ENCODE measurements at regions not wholly inside any gene's neighbourhood (a gene's known extent, or its start where the extent isn't known, plus 50 kb on each side); places are given as distances from the start of the nearest gene placed in this dataset.
"Not testable (repeated sequence)": the region's sequence is repeated elsewhere in the genome, so short reads cannot be mapped to it uniquely, and the experiment has no call there.

GRCh38 chr1:120561767-120562166 lies 146.9 kb downstream of the NBPF8 start:
- H3K4me1 ChIP-seq (ENCODE audit: insufficient read depth); H3K9me2 ChIP-seq (replicated peaks; ENCODE audit: insufficient read depth); H3K4me3 ChIP-seq; H2AFZ ChIP-seq; H3K79me2 ChIP-seq; H3K4me2 ChIP-seq; DNase-seq (ENCODE audit: low spot score); H3K36me3 ChIP-seq (replicated peaks; ENCODE audit: insufficient read depth, low read depth); H3K9me3 ChIP-seq (ENCODE audit: low read depth); H3K27ac ChIP-seq; H3K27me3 ChIP-seq; H4K20me1 ChIP-seq (ENCODE audit: insufficient read depth, poor library complexity, severe bottlenecking): not testable (repeated sequence)
- 80% methylated on average over 3 of the region's 3 CpGs for WGBS (ENCODE audit: low lambda C conversion rate, missing lambda C conversion rate)

GRCh38 chr1:120565396-120565795 lies 150.6 kb downstream of the NBPF8 start:
- not testable (repeated sequence) for H3K27me3 ChIP-seq; H2AFZ ChIP-seq; H4K20me1 ChIP-seq (ENCODE audit: insufficient read depth, poor library complexity, severe bottlenecking); H3K4me1 ChIP-seq (ENCODE audit: insufficient read depth); H3K4me2 ChIP-seq; H3K36me3 ChIP-seq (replicated peaks; ENCODE audit: insufficient read depth, low read depth); DNase-seq (ENCODE audit: low spot score); H3K4me3 ChIP-seq; H3K79me2 ChIP-seq; H3K9me3 ChIP-seq (ENCODE audit: low read depth); H3K9me2 ChIP-seq (replicated peaks; ENCODE audit: insufficient read depth); H3K27ac ChIP-seq
- whole genome bisulfite sequencing (ENCODE audit: low lambda C conversion rate, missing lambda C conversion rate) = no CpG with 5 or more reads among the region's 1 CpG

DNA sequence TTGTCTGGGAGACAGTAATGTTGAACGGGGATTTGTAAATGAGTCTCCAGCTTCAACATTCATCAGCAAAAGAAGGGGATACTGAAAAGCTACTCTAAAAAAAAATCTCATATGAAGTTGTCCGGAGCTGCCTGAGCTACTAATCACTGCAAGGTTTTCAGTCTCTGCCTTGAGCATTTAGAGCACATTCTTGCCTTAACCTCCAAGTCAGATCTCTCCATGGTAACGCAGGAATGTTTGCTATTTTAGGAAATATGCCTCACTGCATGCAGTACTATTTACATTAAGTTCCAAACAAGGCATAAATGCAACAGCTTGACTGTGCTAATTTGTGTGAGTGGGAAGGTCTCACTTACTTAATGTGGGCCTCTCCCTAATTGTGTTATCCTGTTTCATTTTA lies 152.8 kb downstream of the NBPF8 start:
- H3K9me2 ChIP-seq (replicated peaks; ENCODE audit: insufficient read depth); H3K4me3 ChIP-seq; H2AFZ ChIP-seq; H3K79me2 ChIP-seq; H3K4me1 ChIP-seq (ENCODE audit: insufficient read depth); H3K4me2 ChIP-seq; DNase-seq (ENCODE audit: low spot score); H3K27me3 ChIP-seq; H3K27ac ChIP-seq; H4K20me1 ChIP-seq (ENCODE audit: insufficient read depth, poor library complexity, severe bottlenecking); H3K36me3 ChIP-seq (replicated peaks; ENCODE audit: insufficient read depth, low read depth); H3K9me3 ChIP-seq (ENCODE audit: low read depth): not testable (repeated sequence)
- WGBS (ENCODE audit: low lambda C conversion rate, missing lambda C conversion rate) = no CpG with 5 or more reads among the region's 3 CpGs

DNA sequence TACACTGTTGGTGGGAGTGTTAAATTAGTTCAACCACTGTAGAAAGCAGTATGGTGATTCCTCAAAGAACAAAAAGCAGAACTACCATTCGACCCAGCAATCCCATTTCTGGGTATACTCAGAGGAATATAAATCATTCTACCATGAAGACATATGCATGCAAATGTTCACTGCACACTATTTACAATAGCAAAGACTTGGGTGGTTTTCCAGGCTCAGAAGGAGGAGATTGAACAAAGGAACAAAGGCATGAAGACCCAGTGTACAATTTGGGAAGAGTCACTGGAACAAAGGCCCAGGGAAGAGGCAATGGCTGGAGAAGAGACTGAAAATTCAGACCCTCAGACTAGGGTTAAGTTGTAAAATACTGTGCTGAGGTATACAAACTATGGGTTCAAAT lies 148.5 kb upstream of the NBPF26 start:
- not testable (repeated sequence) for H3K4me1 ChIP-seq (ENCODE audit: insufficient read depth)
- WGBS (ENCODE audit: low lambda C conversion rate, missing lambda C conversion rate) = no CpG with 5 or more reads among the region's 1 CpG

DNA sequence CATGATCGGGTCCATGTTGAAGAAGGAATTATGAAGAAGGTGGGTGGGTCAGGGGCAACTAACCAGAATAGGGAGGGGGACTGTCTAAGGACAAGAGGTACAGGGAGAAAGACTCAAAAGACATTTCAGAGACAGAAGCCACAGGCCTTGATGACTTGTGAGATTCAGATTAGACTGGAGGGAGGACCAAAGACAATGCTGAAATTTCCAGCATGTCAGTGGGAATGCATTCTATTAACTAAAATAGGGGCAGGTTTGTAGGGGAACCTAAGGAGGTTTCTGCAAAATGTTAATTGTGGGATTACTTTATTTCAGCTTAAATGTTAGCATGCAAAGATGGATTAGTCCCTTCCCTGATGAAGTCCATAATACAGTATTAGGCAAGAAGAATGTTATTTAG lies 141.6 kb upstream of the NBPF26 start:
- not testable (repeated sequence) for DNase-seq (ENCODE audit: low spot score); H3K4me1 ChIP-seq (ENCODE audit: insufficient read depth); H3K9me2 ChIP-seq (replicated peaks; ENCODE audit: insufficient read depth); H3K36me3 ChIP-seq (replicated peaks; ENCODE audit: insufficient read depth, low read depth); H3K9me3 ChIP-seq (ENCODE audit: low read depth); H2AFZ ChIP-seq; H4K20me1 ChIP-seq (ENCODE audit: insufficient read depth, poor library complexity, severe bottlenecking); H3K4me3 ChIP-seq; H3K79me2 ChIP-seq; H3K27me3 ChIP-seq; H3K4me2 ChIP-seq; H3K27ac ChIP-seq
- WGBS (ENCODE audit: low lambda C conversion rate, missing lambda C conversion rate) = no CpG with 5 or more reads among the region's 1 CpG

More for the DNA sequence above, 148.5 kb upstream of the NBPF26 start:
- H2AFZ ChIP-seq; H3K27ac ChIP-seq; H3K4me2 ChIP-seq; H3K4me3 ChIP-seq; H3K9me3 ChIP-seq (ENCODE audit: low read depth); H3K79me2 ChIP-seq; H4K20me1 ChIP-seq (ENCODE audit: insufficient read depth, poor library complexity, severe bottlenecking); H3K9me2 ChIP-seq (replicated peaks; ENCODE audit: insufficient read depth); H3K36me3 ChIP-seq (replicated peaks; ENCODE audit: insufficient read depth, low read depth); DNase-seq (ENCODE audit: low spot score); H3K27me3 ChIP-seq: not testable (repeated sequence)

DNA sequence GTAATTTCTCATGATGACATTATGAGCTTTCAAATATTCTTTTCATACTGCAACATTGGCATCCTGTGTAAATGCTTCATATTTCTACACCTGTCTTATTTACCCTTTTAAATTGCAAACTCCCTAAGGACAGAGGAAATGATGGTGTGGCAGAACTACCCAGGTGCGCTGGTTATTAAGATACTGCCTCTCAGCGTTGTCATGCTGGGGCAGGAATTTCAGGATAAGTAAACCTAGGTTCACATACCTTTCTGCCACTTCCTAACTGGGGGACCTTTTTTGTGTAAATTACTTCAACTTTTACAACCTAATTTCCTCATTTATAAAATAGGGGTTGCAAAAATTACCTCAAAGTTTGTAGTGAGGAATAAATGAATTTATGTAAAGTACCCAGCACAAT lies 137.7 kb upstream of the NBPF26 start:
- H2AFZ ChIP-seq; H3K36me3 ChIP-seq (replicated peaks; ENCODE audit: insufficient read depth, low read depth); H3K9me2 ChIP-seq (replicated peaks; ENCODE audit: insufficient read depth); H4K20me1 ChIP-seq (ENCODE audit: insufficient read depth, poor library complexity, severe bottlenecking); DNase-seq (ENCODE audit: low spot score); H3K4me2 ChIP-seq; H3K27me3 ChIP-seq; H3K4me1 ChIP-seq (ENCODE audit: insufficient read depth); H3K9me3 ChIP-seq (ENCODE audit: low read depth); H3K79me2 ChIP-seq; H3K4me3 ChIP-seq; H3K27ac ChIP-seq: not testable (repeated sequence)
- no CpG with 5 or more reads among the region's 2 CpGs for WGBS (ENCODE audit: low lambda C conversion rate, missing lambda C conversion rate)

DNA sequence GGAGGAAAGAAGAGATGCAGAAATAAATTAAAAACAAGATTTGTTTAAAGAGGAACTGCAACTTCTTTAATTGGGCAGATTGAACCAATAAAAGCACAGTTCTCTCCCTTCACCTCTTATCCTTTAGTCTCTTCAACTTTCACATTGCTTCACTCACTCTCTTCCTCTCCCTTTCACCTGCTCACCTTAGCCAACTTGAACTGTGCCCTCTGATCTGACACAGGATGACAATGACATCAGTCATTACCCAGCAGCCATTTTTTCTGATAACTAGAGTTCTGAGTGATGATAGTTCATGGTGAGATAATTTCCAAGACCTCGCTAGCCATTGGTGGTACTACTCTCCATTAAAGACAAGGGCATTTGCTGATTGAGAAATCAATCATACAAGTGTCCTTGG lies 134.9 kb upstream of the NBPF26 start:
- H3K27ac ChIP-seq; H3K4me3 ChIP-seq; H3K4me2 ChIP-seq; H3K4me1 ChIP-seq (ENCODE audit: insufficient read depth); H3K36me3 ChIP-seq (replicated peaks; ENCODE audit: insufficient read depth, low read depth); H4K20me1 ChIP-seq (ENCODE audit: insufficient read depth, poor library complexity, severe bottlenecking); DNase-seq (ENCODE audit: low spot score); H3K9me2 ChIP-seq (replicated peaks; ENCODE audit: insufficient read depth); H2AFZ ChIP-seq; H3K9me3 ChIP-seq (ENCODE audit: low read depth); H3K27me3 ChIP-seq; H3K79me2 ChIP-seq: not testable (repeated sequence)
- no CpG with 5 or more reads among the region's 1 CpG for WGBS (ENCODE audit: low lambda C conversion rate, missing lambda C conversion rate)

GRCh38 chr1:120591774-120592173 lies 132.0 kb upstream of the NBPF26 start:
- H3K4me1 ChIP-seq (ENCODE audit: insufficient read depth); H4K20me1 ChIP-seq (ENCODE audit: insufficient read depth, poor library complexity, severe bottlenecking); H2AFZ ChIP-seq; H3K27ac ChIP-seq; H3K79me2 ChIP-seq; H3K4me2 ChIP-seq; H3K4me3 ChIP-seq; H3K9me2 ChIP-seq (replicated peaks; ENCODE audit: insufficient read depth); H3K36me3 ChIP-seq (replicated peaks; ENCODE audit: insufficient read depth, low read depth); H3K27me3 ChIP-seq; DNase-seq (ENCODE audit: low spot score); H3K9me3 ChIP-seq (ENCODE audit: low read depth): not testable (repeated sequence)
- WGBS (ENCODE audit: low lambda C conversion rate, missing lambda C conversion rate) = 54% methylated on average over 2 of the region's 4 CpGs

DNA sequence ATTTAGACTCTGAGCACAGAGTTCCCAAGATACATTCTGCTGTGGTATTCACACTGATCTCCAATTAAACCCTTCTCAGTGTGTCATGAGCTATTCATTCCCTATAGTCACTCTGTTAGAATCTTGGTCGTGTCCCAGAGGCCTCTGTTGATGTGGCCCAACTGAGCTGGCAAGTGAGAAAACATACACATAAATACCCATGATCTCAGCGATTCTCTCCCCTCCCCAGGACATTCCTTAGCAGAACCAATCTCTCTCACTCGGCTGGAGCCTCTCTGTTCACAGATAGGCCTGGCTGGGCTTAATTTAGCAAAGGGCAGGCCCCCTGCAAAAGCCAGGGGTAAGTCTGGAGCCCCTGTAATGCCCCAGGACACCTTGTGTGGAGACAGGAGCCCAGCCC lies 130.8 kb upstream of the NBPF26 start:
- H3K9me2 ChIP-seq (replicated peaks; ENCODE audit: insufficient read depth); DNase-seq (ENCODE audit: low spot score); H3K27me3 ChIP-seq; H3K27ac ChIP-seq; H3K4me3 ChIP-seq; H4K20me1 ChIP-seq (ENCODE audit: insufficient read depth, poor library complexity, severe bottlenecking); H3K36me3 ChIP-seq (replicated peaks; ENCODE audit: insufficient read depth, low read depth); H2AFZ ChIP-seq; H3K4me2 ChIP-seq; H3K4me1 ChIP-seq (ENCODE audit: insufficient read depth); H3K79me2 ChIP-seq; H3K9me3 ChIP-seq (ENCODE audit: low read depth): not testable (repeated sequence)
- WGBS (ENCODE audit: low lambda C conversion rate, missing lambda C conversion rate) = no CpG with 5 or more reads among the region's 3 CpGs
